ENCODE measurements at regions not wholly inside any gene's neighbourhood (a gene's known extent, or its start where the extent isn't known, plus 50 kb on each side); places are given as distances from the start of the nearest gene placed in this dataset.
"Not testable (repeated sequence)": the region's sequence is repeated elsewhere in the genome, so short reads cannot be mapped to it uniquely, and the experiment has no call there.

GRCh38 chr20:48523191-48523995 is 304.4 kb downstream of the PREX1 start:
- H3K4me1 ChIP-seq (ENCODE audit: insufficient read depth, insufficient read length), result peaks cover 2% of the 10 kb centered on the region
- peak; percentile 75 for DNase-seq (ENCODE audit: low read depth, low spot score)
- no peak overlapping the region for H3K9ac ChIP-seq (ENCODE audit: insufficient read length, low read depth)
- no peaks in the 10 kb centered on the region for H3K27me3 ChIP-seq (ENCODE audit: insufficient read depth, insufficient read length)
- H3K4me3 ChIP-seq (ENCODE audit: insufficient read length, low read depth), result no peak overlapping the region
- no peaks in the 10 kb centered on the region for H3K36me3 ChIP-seq (ENCODE audit: insufficient read depth, insufficient read length, low read length)
- H3K9me3 ChIP-seq (ENCODE audit: insufficient read depth, low read length), result 0 out of 2 replicates have a peak, but pooled peaks cover 4% of the 10 kb centered on the region
- TF ChIP-seq ZNF274 (IDR thresholded peaks at IDR 0.05; ENCODE audit: low read depth, low read length) (no peak), SUZ12 (IDR thresholded peaks at IDR 0.05; ENCODE audit: extremely low read depth, insufficient read depth, insufficient read length) (no peak), YY1 (IDR thresholded peaks at IDR 0.05; ENCODE audit: insufficient read depth, insufficient read length) (no peak)

GRCh38 chr20:48521121-48521520 is 306.7 kb downstream of the PREX1 start:
- H3K9me3 ChIP-seq (ENCODE audit: insufficient read depth, low read length), result 0 out of 2 replicates have a peak, but pooled peaks cover 4% of the 10 kb centered on the region
- no peaks in the 10 kb centered on the region for H3K27me3 ChIP-seq (ENCODE audit: insufficient read depth, insufficient read length)
- no peaks in the 10 kb centered on the region for H3K36me3 ChIP-seq (ENCODE audit: insufficient read depth, insufficient read length, low read length)
- DNase-seq (ENCODE audit: low read depth, low spot score), result no peak
- no peak overlapping the region for H3K4me3 ChIP-seq (ENCODE audit: insufficient read length, low read depth)
- H3K9ac ChIP-seq (ENCODE audit: insufficient read length, low read depth), result no peak overlapping the region
- no peaks in the 10 kb centered on the region for H3K4me1 ChIP-seq (ENCODE audit: insufficient read depth, insufficient read length)
- TF ChIP-seq SUZ12 (IDR thresholded peaks at IDR 0.05; ENCODE audit: extremely low read depth, insufficient read depth, insufficient read length), result no peak
- no peak for TF ChIP-seq YY1 (IDR thresholded peaks at IDR 0.05; ENCODE audit: insufficient read depth, insufficient read length)
- no peak for TF ChIP-seq ZNF274 (IDR thresholded peaks at IDR 0.05; ENCODE audit: low read depth, low read length)

GRCh38 chr20:48516196-48516595 is 311.6 kb downstream of the PREX1 start:
- H3K27me3 ChIP-seq (ENCODE audit: insufficient read depth, insufficient read length); H3K9ac ChIP-seq (ENCODE audit: insufficient read length, low read depth); DNase-seq (ENCODE audit: low read depth, low spot score); H3K36me3 ChIP-seq (ENCODE audit: insufficient read depth, insufficient read length, low read length); H3K4me1 ChIP-seq (ENCODE audit: insufficient read depth, insufficient read length); H3K4me3 ChIP-seq (ENCODE audit: insufficient read length, low read depth); H3K9me3 ChIP-seq (ENCODE audit: insufficient read depth, low read length): not testable (repeated sequence)

GRCh38 chr20:48514577-48514976 is 313.2 kb downstream of the PREX1 start:
- not testable (repeated sequence) for H3K4me3 ChIP-seq (ENCODE audit: insufficient read length, low read depth); H3K9ac ChIP-seq (ENCODE audit: insufficient read length, low read depth); DNase-seq (ENCODE audit: low read depth, low spot score); H3K4me1 ChIP-seq (ENCODE audit: insufficient read depth, insufficient read length); H3K27me3 ChIP-seq (ENCODE audit: insufficient read depth, insufficient read length); H3K36me3 ChIP-seq (ENCODE audit: insufficient read depth, insufficient read length, low read length); H3K9me3 ChIP-seq (ENCODE audit: insufficient read depth, low read length)

GRCh38 chr20:48512539-48512938 is 315.3 kb downstream of the PREX1 start:
- not testable (repeated sequence) for H3K9ac ChIP-seq (ENCODE audit: insufficient read length, low read depth); H3K9me3 ChIP-seq (ENCODE audit: insufficient read depth, low read length); H3K27me3 ChIP-seq (ENCODE audit: insufficient read depth, insufficient read length); H3K4me1 ChIP-seq (ENCODE audit: insufficient read depth, insufficient read length); H3K4me3 ChIP-seq (ENCODE audit: insufficient read length, low read depth); H3K36me3 ChIP-seq (ENCODE audit: insufficient read depth, insufficient read length, low read length); DNase-seq (ENCODE audit: low read depth, low spot score)

- H3K27me3 ChIP-seq (ENCODE audit: insufficient read depth, insufficient read length); H3K4me1 ChIP-seq (ENCODE audit: insufficient read depth, insufficient read length); H3K9ac ChIP-seq (ENCODE audit: insufficient read length, low read depth); H3K36me3 ChIP-seq (ENCODE audit: insufficient read depth, insufficient read length, low read length); H3K4me3 ChIP-seq (ENCODE audit: insufficient read length, low read depth); DNase-seq (ENCODE audit: low read depth, low spot score): not testable (repeated sequence)
- H3K9me3 ChIP-seq (ENCODE audit: insufficient read depth, low read length), result peaks cover 23% of the 10 kb centered on the region; the same call in 1 of the 2 replicates
Measured at GRCh38 chr20:48505066-48505465, 322.7 kb downstream of the PREX1 start.

- peaks cover 23% of the 10 kb centered on the region; the same call in 1 of the 2 replicates for H3K9me3 ChIP-seq (ENCODE audit: insufficient read depth, low read length)
- TF ChIP-seq ZNF274 (IDR thresholded peaks at IDR 0.05; ENCODE audit: low read depth, low read length) (no peak), YY1 (IDR thresholded peaks at IDR 0.05; ENCODE audit: insufficient read depth, insufficient read length) (no peak), SUZ12 (IDR thresholded peaks at IDR 0.05; ENCODE audit: extremely low read depth, insufficient read depth, insufficient read length) (no peak)
- H3K36me3 ChIP-seq (ENCODE audit: insufficient read depth, insufficient read length, low read length), result no peaks in the 10 kb centered on the region
- H3K27me3 ChIP-seq (ENCODE audit: insufficient read depth, insufficient read length), result no peaks in the 10 kb centered on the region
- no peak for DNase-seq (ENCODE audit: low read depth, low spot score)
- H3K4me1 ChIP-seq (ENCODE audit: insufficient read depth, insufficient read length), result no peaks in the 10 kb centered on the region
- no peak overlapping the region for H3K9ac ChIP-seq (ENCODE audit: insufficient read length, low read depth)
- H3K4me3 ChIP-seq (ENCODE audit: insufficient read length, low read depth), result no peak overlapping the region
Measured at GRCh38 chr20:48503166-48503815, 324.5 kb downstream of the PREX1 start.

- Histone ChIP-seq H3K4me3 (ENCODE audit: insufficient read length, low read depth) (no peak overlapping the region), H3K9me3 (ENCODE audit: insufficient read depth, low read length) (peaks cover 23% of the 10 kb centered on the region; the same call in 1 of the 2 replicates), H3K4me1 (ENCODE audit: insufficient read depth, insufficient read length) (no peaks in the 10 kb centered on the region), H3K9ac (ENCODE audit: insufficient read length, low read depth) (no peak overlapping the region), H3K27me3 (ENCODE audit: insufficient read depth, insufficient read length) (no peaks in the 10 kb centered on the region), H3K36me3 (ENCODE audit: insufficient read depth, insufficient read length, low read length) (no peaks in the 10 kb centered on the region)
- no peak for DNase-seq (ENCODE audit: low read depth, low spot score)
- no peak for TF ChIP-seq ZNF274 (IDR thresholded peaks at IDR 0.05; ENCODE audit: low read depth, low read length)
- no peak for TF ChIP-seq YY1 (IDR thresholded peaks at IDR 0.05; ENCODE audit: insufficient read depth, insufficient read length)
- no peak for TF ChIP-seq SUZ12 (IDR thresholded peaks at IDR 0.05; ENCODE audit: extremely low read depth, insufficient read depth, insufficient read length)
Measured at GRCh38 chr20:48502758-48503157, 325.0 kb downstream of the PREX1 start.
